ENCODE measurements at regions not wholly inside any gene's neighbourhood (a gene's known extent, or its start where the extent isn't known, plus 50 kb on each side); places are given as distances from the start of the nearest gene placed in this dataset.

DNA sequence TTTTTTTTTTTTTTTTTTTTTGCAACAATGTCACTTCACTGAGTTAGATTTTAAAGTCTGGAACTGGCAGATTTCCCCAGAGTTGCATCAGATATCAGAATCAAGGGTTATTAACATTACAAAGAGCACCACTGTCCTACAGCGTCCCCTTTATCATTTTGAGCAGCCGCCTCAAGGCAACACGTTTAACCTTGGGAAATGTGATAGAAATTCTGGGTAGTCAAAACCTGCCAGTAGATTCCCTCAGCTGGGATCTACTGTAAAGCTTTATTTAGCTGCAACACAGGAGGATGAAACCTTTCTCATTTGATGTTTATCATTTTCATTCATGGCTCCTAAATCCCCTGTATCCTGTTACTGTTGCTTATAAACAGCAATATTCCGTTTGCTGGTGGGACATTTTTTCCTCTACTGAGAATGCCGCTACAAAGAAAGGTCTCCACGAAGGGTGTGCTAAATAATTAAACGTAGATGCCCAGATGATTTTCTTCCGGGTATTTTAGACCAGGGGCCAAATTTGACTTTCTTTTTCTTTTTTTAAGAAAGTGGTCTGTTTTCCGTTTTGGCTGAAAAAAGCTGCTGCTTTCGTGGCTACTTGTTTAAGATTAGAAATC is 436.1 kb upstream of the GOT2 start:
- Mint-ChIP-seq H3K4me3 (no peak overlapping the region), H3K27me3 (ENCODE audit: low read depth) (no peaks in the 10 kb centered on the region), H3K4me1 (ENCODE audit: low read depth) (no peaks in the 10 kb centered on the region), H3K36me3 (ENCODE audit: low read depth) (no peaks in the 10 kb centered on the region), H3K27ac (no peak overlapping the region), H3K9me3 (no peaks in the 10 kb centered on the region)

DNA sequence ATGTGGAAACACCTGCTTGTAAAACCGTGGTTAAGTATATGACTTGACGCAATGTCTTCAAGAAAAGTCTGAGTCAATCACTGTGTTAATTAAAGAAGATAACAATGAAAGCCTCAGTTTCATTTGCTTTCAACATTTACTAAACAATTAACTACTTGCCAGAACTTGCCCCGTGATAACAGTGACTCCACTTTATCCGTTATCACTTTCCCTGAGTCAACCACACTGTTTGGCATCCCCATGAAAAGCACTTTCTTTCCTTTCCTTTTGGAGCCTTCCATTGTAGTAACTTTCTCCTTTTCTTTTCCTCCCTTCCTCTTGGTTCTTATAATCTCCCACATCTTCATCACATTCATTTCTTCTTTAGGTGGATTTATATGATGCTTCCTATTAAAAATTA is 435.1 kb upstream of the GOT2 start:
- Mint-ChIP-seq H3K9me3 (no peaks in the 10 kb centered on the region), H3K36me3 (ENCODE audit: low read depth) (no peaks in the 10 kb centered on the region), H3K27ac (no peak overlapping the region), H3K27me3 (ENCODE audit: low read depth) (no peaks in the 10 kb centered on the region), H3K4me3 (no peak overlapping the region), H3K4me1 (ENCODE audit: low read depth) (no peaks in the 10 kb centered on the region)

DNA sequence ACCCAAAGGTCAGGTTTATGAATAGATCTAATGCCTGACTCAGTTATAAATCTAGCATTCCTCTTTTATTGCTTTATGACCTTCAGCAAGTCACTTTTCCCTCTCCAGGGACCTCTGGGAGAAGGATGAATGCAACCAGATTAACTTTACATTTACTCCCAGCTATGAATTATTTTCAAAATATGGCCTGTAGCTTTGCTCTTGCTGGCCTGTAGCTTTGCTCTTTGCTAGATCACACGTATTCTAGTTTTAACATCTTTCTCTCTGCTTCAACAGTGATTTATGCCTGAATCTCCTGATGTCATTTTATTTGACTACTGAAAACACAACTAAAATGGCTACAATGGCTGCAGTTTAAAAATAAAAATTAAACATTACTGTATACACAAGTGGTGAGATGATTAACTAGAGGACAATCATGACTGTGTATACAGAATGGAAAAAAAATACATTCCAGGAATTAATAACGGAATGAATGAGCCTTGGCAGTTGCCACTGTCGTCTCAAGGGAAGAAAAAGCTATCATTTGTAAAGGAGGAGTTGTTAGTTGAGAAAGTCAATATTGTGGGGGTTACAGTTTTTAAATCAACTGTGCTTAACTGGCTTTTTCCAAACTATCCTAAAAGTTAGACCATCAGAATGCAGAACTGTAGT is 434.5 kb upstream of the GOT2 start:
- no peaks in the 10 kb centered on the region for H3K27me3 Mint-ChIP-seq (ENCODE audit: low read depth)
- no peaks in the 10 kb centered on the region for H3K36me3 Mint-ChIP-seq (ENCODE audit: low read depth)
- H3K4me3 Mint-ChIP-seq, result no peak overlapping the region
- H3K9me3 Mint-ChIP-seq, result no peaks in the 10 kb centered on the region
- no peaks in the 10 kb centered on the region for H3K4me1 Mint-ChIP-seq (ENCODE audit: low read depth)
- no peak overlapping the region for H3K27ac Mint-ChIP-seq

DNA sequence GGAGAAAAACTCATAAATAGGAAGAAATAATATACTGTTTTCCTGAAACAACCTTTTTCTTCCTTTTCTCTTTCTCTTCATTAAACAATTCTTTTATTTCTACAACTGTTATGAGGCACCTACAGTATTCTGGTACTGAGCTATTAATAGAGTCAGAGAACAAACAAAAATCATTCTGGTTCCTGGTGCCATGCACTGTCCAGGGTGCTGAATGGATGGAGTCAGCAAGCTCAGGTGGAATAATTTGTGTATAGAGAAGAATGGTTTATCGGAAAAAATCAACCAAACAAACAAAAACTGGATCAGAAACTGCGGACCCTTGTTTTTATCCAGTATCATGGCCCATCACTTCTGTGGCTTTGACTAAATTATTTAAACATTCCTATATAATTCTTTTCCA is 430.3 kb upstream of the GOT2 start:
- Mint-ChIP-seq H3K4me3 (no peak overlapping the region), H3K27me3 (ENCODE audit: low read depth) (no peaks in the 10 kb centered on the region), H3K9me3 (no peaks in the 10 kb centered on the region), H3K4me1 (ENCODE audit: low read depth) (no peaks in the 10 kb centered on the region), H3K27ac (no peak overlapping the region), H3K36me3 (ENCODE audit: low read depth) (no peaks in the 10 kb centered on the region)

DNA sequence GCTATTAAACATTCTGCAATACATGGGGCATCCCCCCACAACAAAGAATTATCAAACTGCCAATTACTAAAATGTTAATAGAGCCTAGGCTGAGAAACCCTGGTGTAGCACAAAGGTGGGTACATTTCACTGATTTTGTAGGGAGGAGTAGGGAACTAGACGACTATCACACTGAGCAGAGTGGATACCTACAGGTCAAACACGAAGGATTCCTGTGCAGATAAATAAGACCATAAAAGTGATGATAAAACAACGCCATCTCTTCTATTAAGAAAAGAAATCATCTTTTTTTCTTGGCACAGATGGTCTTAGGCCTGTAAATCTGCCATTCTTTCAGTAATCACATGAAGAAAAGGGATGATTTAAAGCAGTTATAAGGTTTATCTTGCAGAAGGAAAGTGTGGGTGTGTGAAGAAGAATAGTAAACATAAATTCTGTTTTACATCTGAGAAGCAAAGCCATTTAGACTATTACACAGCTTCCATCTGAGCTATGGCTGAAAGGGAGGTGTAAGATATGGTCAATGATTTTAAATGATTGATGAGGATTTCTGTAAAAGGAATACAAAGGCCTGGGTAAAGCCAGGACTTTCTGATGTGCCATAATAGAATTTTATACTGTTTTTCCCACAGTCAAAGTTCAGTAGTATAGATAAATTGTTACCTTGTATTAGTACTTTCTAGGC is 429.4 kb upstream of the GOT2 start:
- H3K27ac Mint-ChIP-seq, result no peak overlapping the region
- H3K27me3 Mint-ChIP-seq (ENCODE audit: low read depth), result no peaks in the 10 kb centered on the region
- H3K4me3 Mint-ChIP-seq, result no peak overlapping the region
- H3K36me3 Mint-ChIP-seq (ENCODE audit: low read depth), result no peaks in the 10 kb centered on the region
- H3K4me1 Mint-ChIP-seq (ENCODE audit: low read depth), result no peaks in the 10 kb centered on the region
- H3K9me3 Mint-ChIP-seq, result no peaks in the 10 kb centered on the region

DNA sequence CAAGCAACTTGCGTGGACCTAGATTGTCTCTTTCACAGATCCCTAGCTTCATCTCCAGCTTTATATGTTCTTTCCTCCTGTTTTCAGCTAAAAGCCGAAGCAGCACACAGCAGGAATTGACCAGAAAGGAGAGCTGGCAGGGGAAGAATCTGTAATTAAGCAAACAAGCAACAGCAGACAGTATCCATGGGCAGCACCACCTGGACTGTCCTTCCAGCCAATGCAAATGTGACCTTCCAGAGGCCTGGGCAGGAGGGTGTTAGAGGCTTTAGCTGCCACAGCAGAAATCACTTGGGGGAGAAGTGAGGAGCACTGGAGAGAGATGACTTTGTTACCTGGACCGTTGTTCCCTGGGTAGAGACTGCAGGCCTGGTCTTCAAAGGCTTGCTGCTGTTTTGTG is 427.6 kb upstream of the GOT2 start:
- Mint-ChIP-seq H3K4me3 (no peak overlapping the region), H3K27ac (no peak overlapping the region), H3K36me3 (ENCODE audit: low read depth) (no peaks in the 10 kb centered on the region), H3K9me3 (no peaks in the 10 kb centered on the region), H3K27me3 (ENCODE audit: low read depth) (no peaks in the 10 kb centered on the region), H3K4me1 (ENCODE audit: low read depth) (no peaks in the 10 kb centered on the region)

DNA sequence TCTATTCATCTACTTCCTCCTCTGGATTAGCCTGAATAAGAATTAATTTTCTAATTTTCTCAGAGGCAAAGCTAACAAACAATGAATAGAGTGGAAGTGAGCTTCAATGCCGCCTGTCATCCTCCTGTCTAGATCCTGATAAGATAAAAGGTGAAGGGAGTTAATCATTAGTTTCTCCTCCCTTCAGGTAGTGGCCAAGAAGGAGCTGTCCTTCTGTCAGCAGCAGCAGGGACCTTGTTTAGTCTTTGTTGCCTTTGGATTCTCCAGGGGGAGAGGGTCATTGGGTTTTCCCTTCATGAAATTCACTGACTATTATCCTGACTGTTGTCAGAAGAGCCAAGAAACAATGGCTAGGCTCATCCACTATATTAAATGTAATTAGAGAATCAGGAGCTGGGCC is 420.2 kb upstream of the GOT2 start:
- Mint-ChIP-seq H3K4me3 (no peak overlapping the region), H3K9me3 (no peaks in the 10 kb centered on the region), H3K27ac (no peak overlapping the region), H3K27me3 (ENCODE audit: low read depth) (no peaks in the 10 kb centered on the region), H3K4me1 (ENCODE audit: low read depth) (no peaks in the 10 kb centered on the region), H3K36me3 (ENCODE audit: low read depth) (no peaks in the 10 kb centered on the region)

DNA sequence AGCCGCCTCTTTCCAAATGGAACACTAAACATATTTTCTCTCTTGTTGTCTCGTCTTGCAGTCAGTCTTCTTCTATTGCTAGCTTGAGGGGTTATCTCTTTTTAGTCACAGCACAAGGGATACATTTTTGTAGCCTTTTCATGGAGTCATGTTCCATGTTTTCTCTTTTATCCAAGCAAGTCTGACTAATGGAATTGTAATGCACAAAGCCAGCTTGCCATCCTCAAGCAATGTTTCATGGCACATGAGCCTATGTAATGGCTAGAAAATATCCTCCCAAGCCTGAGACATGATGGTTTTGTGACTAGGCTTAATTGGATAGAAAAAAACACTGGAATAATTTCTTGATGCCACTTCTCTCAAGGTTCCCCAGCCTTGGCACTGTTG is 414.6 kb upstream of the GOT2 start:
- no peak overlapping the region for H3K27ac Mint-ChIP-seq

DNA sequence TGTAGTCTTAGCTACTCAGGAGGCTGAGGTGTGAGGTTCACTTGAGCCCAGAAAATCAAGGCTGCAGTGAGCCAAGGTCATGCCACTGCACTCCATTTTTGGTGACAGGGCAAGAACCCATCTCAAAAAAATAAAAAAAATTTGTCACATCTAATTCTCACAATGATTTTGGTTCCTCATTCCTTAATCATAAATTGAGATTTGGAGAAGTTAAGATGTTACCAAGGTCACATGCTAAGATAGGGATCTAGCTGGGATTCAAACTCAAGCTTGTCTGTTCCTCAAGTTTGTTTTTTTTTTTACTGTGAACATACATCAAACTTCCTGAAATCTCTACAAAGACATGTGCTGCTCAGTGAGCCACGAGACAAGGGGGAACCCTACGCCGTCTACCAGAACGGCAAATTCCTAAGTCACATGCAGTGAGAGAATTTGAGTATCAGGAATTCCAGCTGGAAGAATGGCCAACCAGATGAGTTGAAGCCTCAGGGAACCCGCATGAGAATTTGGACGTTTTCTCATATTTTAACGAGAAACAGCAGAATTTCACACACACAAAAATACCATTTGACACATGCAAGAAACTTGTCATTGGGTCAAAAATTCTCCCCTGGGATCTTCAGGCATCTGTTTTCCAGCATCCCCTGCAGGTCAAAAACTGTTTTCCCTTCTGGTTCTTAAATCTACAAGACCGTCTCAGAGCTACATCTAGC is 414.1 kb upstream of the GOT2 start:
- no peaks in the 10 kb centered on the region for H3K36me3 Mint-ChIP-seq (ENCODE audit: low read depth)
- H3K9me3 Mint-ChIP-seq, result no peaks in the 10 kb centered on the region
- no peak overlapping the region for H3K4me3 Mint-ChIP-seq
- no peak overlapping the region for H3K27ac Mint-ChIP-seq
- no peaks in the 10 kb centered on the region for H3K4me1 Mint-ChIP-seq (ENCODE audit: low read depth)
- no peaks in the 10 kb centered on the region for H3K27me3 Mint-ChIP-seq (ENCODE audit: low read depth)

More for the DNA sequence above, 414.6 kb upstream of the GOT2 start:
- no peaks in the 10 kb centered on the region for H3K9me3 Mint-ChIP-seq
- H3K4me1 Mint-ChIP-seq (ENCODE audit: low read depth), result no peaks in the 10 kb centered on the region
- no peaks in the 10 kb centered on the region for H3K36me3 Mint-ChIP-seq (ENCODE audit: low read depth)
- no peaks in the 10 kb centered on the region for H3K27me3 Mint-ChIP-seq (ENCODE audit: low read depth)
- no peak overlapping the region for H3K4me3 Mint-ChIP-seq

DNA sequence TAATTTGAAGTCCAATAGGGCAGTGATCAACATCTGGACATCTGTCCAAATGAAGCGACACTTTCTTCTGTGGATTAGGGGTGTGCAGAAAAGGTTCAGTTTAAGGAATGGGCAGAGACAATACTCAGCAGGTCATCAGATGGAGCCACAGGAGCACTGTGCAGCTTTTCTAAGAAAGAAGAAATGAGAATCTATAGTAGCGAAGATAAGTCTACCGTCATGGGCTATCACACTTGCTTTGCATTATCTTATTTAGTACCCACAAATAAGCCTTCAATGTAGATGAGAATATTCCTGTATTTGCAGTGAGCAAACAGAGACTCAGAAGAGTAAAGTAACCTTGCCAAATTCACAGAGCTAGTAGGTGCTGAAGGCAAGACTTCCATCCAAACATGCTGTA is 412.0 kb upstream of the GOT2 start:
- Mint-ChIP-seq H3K4me1 (ENCODE audit: low read depth) (no peaks in the 10 kb centered on the region), H3K36me3 (ENCODE audit: low read depth) (no peaks in the 10 kb centered on the region), H3K27ac (no peak overlapping the region), H3K9me3 (no peaks in the 10 kb centered on the region), H3K27me3 (ENCODE audit: low read depth) (no peaks in the 10 kb centered on the region), H3K4me3 (no peak overlapping the region)

DNA sequence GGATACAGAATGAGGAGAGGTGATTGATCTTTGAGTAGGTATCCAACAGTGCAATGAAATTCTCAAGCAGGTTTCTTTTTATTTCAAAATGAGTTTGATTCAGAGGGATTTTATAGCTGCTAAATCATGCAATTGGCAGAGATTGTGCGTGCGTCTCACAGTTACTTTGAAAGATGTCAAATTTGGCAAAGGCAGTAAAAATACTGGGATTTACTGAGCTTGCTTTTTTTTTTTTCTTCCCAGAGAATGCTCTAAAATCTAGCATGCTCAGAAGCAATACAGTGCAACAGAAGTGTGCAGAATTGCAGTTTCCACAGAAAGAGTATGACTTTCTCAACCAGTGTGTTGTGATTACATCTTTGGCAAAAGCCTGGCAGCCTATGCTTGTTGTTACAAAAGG is 410.7 kb upstream of the GOT2 start:
- H3K27me3 Mint-ChIP-seq (ENCODE audit: low read depth), result no peaks in the 10 kb centered on the region
- H3K4me3 Mint-ChIP-seq, result no peak overlapping the region
- no peaks in the 10 kb centered on the region for H3K4me1 Mint-ChIP-seq (ENCODE audit: low read depth)
- no peaks in the 10 kb centered on the region for H3K36me3 Mint-ChIP-seq (ENCODE audit: low read depth)
- no peak overlapping the region for H3K27ac Mint-ChIP-seq
- H3K9me3 Mint-ChIP-seq, result peaks cover 4% of the 10 kb centered on the region

DNA sequence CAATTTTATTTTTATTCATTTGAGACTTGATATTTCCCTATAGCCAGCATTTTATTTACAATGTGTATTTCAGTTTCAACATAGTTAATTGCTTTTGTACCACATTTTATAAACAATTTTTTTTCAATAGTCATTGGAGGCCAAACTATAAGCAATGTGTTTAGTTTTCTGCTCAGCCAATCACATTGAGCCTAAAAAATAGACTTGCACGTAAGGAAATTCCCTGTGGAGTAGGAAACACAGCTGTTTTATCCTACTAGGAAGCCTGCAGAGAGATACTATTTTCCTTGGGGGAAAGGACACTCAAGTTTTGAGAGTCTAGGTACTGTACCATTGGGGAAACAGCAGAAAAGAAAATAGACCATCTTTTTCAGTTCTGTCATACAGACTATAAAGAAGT is 410.2 kb upstream of the GOT2 start:
- no peaks in the 10 kb centered on the region for H3K36me3 Mint-ChIP-seq (ENCODE audit: low read depth)
- H3K4me3 Mint-ChIP-seq, result no peak overlapping the region
- H3K27me3 Mint-ChIP-seq (ENCODE audit: low read depth), result no peaks in the 10 kb centered on the region

DNA sequence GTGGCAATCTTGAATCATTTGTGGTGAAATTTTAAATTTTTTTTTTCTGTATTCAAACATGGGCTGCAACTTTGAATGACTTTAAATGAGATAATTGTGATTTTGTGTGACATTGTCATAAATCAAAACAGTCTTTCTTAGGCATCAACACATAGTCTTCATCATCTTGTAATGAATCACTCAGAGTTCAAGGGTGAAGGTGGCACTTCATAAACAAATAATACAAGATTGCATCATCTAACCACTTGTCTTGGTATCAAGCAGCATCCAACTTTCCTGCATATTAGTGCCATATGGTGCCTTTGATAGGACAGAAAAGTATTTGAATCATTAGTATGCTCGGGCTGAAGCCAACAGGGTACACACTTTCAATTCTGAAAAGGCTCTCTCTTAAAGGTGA is 392.4 kb upstream of the GOT2 start:
- no peak overlapping the region for H3K27ac Mint-ChIP-seq
- no peaks in the 10 kb centered on the region for H3K36me3 Mint-ChIP-seq (ENCODE audit: low read depth)
- H3K9me3 Mint-ChIP-seq, result no peaks in the 10 kb centered on the region
- no peak overlapping the region for H3K4me3 Mint-ChIP-seq
- H3K4me1 Mint-ChIP-seq (ENCODE audit: low read depth), result no peaks in the 10 kb centered on the region
- H3K27me3 Mint-ChIP-seq (ENCODE audit: low read depth), result no peaks in the 10 kb centered on the region

More for the DNA sequence above, 410.2 kb upstream of the GOT2 start:
- Mint-ChIP-seq H3K27ac (no peak overlapping the region), H3K4me1 (ENCODE audit: low read depth) (no peaks in the 10 kb centered on the region), H3K9me3 (peaks cover 4% of the 10 kb centered on the region)

DNA sequence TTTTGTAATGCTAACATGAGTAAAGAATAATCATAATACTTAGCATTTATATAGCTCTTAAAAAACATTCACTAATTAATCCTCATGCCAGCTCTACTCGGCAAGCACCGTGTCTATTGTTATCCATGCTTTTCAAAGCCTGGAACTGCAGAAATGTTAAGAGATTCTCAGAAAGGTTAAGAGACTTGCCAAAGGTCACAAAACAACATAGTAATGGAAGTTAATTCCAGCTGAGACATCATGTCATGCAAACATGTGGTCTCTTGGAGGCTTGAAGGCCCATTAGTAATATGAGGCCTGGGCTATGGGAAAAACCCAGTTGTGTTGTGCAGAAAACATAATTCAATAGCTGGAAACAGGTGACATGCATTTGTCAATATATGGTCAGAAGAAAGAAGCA is 389.9 kb upstream of the GOT2 start:
- Mint-ChIP-seq H3K4me3 (no peak overlapping the region), H3K27ac (no peak overlapping the region), H3K36me3 (ENCODE audit: low read depth) (no peaks in the 10 kb centered on the region), H3K4me1 (ENCODE audit: low read depth) (no peaks in the 10 kb centered on the region), H3K27me3 (ENCODE audit: low read depth) (no peaks in the 10 kb centered on the region), H3K9me3 (no peaks in the 10 kb centered on the region)

DNA sequence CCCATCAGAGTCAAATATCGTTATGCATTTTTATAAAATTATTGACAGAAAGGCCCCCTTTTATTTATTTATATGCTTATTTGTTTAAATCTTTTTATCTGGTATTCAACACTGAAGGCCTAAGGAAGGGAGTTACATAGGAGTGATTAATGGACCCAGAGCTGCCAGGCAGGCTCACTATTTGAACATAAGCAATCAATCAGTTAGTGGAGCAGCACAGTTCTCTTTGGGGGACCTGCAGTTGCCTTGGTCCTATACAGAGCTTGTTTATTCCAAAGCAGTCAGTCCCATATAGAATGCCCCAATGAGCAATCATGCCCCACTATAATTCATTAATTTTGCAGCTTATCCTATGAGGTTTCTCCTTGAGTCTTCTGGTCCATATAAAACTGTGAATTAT is 389.4 kb upstream of the GOT2 start:
- H3K9me3 Mint-ChIP-seq, result no peaks in the 10 kb centered on the region
- H3K4me3 Mint-ChIP-seq, result no peak overlapping the region
- no peaks in the 10 kb centered on the region for H3K36me3 Mint-ChIP-seq (ENCODE audit: low read depth)

More for the DNA sequence above, 389.4 kb upstream of the GOT2 start:
- H3K4me1 Mint-ChIP-seq (ENCODE audit: low read depth), result no peaks in the 10 kb centered on the region
- no peak overlapping the region for H3K27ac Mint-ChIP-seq
- no peaks in the 10 kb centered on the region for H3K27me3 Mint-ChIP-seq (ENCODE audit: low read depth)

Data from T-helper 1 cell treated with Interleukin-12 subunit alpha and Interleukin-12 subunit beta and Interleukin-4 antibody, amounts not matched to agents 30 μg/mL and 1 μg/mL, for 36 hours (primary cell).